Endodermal cell (in vitro differentiated cells): ENCODE measurements at regions not wholly inside any gene's neighbourhood (a gene's known extent, or its start where the extent isn't known, plus 50 kb on each side); places are given as distances from the start of the nearest gene placed in this dataset.

Experiments
- DNase-seq: peaks from one replicate; pipeline ENCODE4 v3.0.0-alpha.2; 2017
- H3K27ac ChIP-seq: 2 replicates; pipeline ENCODE4 v1.5.1; 2013; ENCODE audit warnings: mild to moderate bottlenecking, low read depth, low read length, moderate library complexity
- H3K27me3 ChIP-seq: 2 replicates; pipeline ENCODE4 v1.6.1; 2013; ENCODE audit warnings: mild to moderate bottlenecking, low read length, moderate library complexity; ENCODE audit not compliant: insufficient read depth, control insufficient read depth, poor library complexity, severe bottlenecking
- H3K36me3 ChIP-seq: 2 replicates; pipeline ENCODE4 v1.7.0; 2013; ENCODE audit warnings: mild to moderate bottlenecking, low read length, moderate library complexity; ENCODE audit not compliant: control insufficient read depth, insufficient read depth
- H3K4me1 ChIP-seq: one replicate; pipeline ENCODE4 v1.7.0; 2013; ENCODE audit warnings: low read length; ENCODE audit not compliant: control insufficient read depth, insufficient read depth
- H3K4me3 ChIP-seq: 2 replicates; pipeline ENCODE4 v1.5.1; 2013; ENCODE audit warnings: mild to moderate bottlenecking, low read length, moderate library complexity
- H3K9ac ChIP-seq: 2 replicates; pipeline ENCODE4 v1.6.1; 2013; ENCODE audit warnings: mild to moderate bottlenecking, low read length, moderate library complexity; ENCODE audit not compliant: poor library complexity, severe bottlenecking; ENCODE audit errors: extremely low read depth
- H3K9me3 ChIP-seq: 2 replicates; pipeline ENCODE4 v1.6.1; 2013; ENCODE audit warnings: mild to moderate bottlenecking, low read length, moderate library complexity; ENCODE audit not compliant: control insufficient read depth
- H3K27ac Mint-ChIP-seq: 2 replicates; pipeline ENCODE4 v1.8.0; 2020; ENCODE audit warnings: mixed read lengths
- H3K27me3 Mint-ChIP-seq: 2 replicates; pipeline ENCODE4 v1.8.0; 2021; ENCODE audit warnings: mild to moderate bottlenecking, mixed read lengths; ENCODE audit not compliant: insufficient read depth
- H3K36me3 Mint-ChIP-seq: 2 replicates; pipeline ENCODE4 v1.8.0; 2020; ENCODE audit warnings: low read depth, mixed read lengths
- H3K4me1 Mint-ChIP-seq: 2 replicates; pipeline ENCODE4 v1.8.0; 2020; ENCODE audit warnings: mixed read lengths
- H3K4me3 Mint-ChIP-seq: 2 replicates; pipeline ENCODE4 v1.8.0; 2020; ENCODE audit warnings: mild to moderate bottlenecking, moderate library complexity, mixed read lengths
- H3K9me3 Mint-ChIP-seq: 2 replicates; pipeline ENCODE4 v1.8.0; 2020; ENCODE audit warnings: mild to moderate bottlenecking, mixed read lengths
- WGBS, 2 experiments: methylation state at CpG; one replicate each; pipeline versions ENCODE4 v1.1.5 to v1.1.7; 2013; ENCODE audit warnings: missing lambda C conversion rate in 2 of 2, mixed read lengths in 1 of 2; ENCODE audit not compliant: insufficient coverage in 1 of 2, insufficient read length in 1 of 2; 5-methylcytosine and 5-hydroxymethylcytosine counted together
- TF ChIP-seq, protein P1 (sequence below): fragments of 200-600 bp; sonication (generic); conservative IDR thresholded peaks from 2 replicates; pipeline ENCODE4 v1.5.0; 2021; ENCODE audit warnings: antibody characterized with exemption, mild to moderate bottlenecking

DNA sequence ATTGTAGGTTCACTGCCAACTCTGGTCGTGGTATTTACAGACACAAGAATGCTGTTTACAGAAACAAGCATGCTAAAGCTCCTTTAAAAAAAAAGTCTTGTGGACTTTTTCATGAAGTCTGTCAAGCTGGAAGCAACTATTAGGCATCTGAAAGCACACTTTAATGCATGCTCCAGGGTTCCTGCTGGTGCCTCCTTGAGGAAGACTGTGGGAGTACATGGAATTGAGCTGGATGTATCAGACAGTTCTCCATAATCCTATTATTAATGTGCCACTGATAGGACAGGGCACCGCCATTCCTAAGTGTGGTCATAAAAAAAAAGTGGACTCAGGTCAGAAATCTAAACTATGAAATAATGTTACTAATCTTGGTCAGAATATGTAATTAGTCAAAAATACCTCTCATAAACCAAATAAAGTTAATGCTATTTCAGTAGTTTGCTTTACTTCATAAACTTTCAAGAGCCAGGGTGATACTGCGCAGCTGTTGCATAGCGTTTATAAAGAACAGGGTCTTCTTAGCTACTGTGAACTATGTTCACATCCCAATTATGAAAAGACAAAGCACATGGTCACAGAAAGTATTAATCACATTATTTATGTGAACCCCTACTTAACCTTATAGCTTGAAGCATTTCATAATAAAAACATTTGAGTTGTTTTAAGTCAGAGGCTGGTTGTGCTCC is 390.8 kb upstream of the PTGER4 start:
- 95 to 100% methylated on average over 3 of the region's 4 CpGs for WGBS, 2 experiments
- no peak overlapping the region for H3K9ac ChIP-seq
- H3K4me3 Mint-ChIP-seq = no peak overlapping the region

DNA sequence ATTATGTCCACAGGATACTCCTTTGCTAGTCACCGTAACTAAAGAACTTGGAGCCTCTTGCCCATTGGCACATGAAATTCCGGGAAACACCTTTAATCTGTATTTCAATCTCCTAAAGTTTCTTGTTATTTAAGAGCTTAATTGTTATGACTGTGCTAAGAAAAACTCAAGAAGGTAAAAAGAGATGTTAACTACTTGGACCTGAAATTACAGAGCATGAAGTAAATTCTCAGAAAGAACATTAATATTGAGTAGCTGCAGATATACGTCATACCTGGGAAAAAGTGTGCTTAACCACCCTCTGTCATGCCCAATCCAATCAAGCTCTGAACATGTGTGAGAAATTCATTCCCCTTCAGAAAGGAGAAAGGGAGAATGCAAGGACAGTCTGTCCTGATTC is 394.9 kb upstream of the PTGER4 start:
- H3K27me3 Mint-ChIP-seq = no peaks in the 10 kb centered on the region
- H3K4me1 ChIP-seq = no peaks in the 10 kb centered on the region
- WGBS, 2 experiments = 89 to 100% methylated on average over 1 to 3 of the region's 3 CpGs
- H3K27ac Mint-ChIP-seq = no peak overlapping the region
- no peaks in the 10 kb centered on the region for H3K9me3 ChIP-seq
- H3K27ac ChIP-seq = no peak overlapping the region
- H3K9me3 Mint-ChIP-seq = no peaks in the 10 kb centered on the region
- H3K4me3 ChIP-seq = no peak overlapping the region
- TF ChIP-seq, protein P1, sequence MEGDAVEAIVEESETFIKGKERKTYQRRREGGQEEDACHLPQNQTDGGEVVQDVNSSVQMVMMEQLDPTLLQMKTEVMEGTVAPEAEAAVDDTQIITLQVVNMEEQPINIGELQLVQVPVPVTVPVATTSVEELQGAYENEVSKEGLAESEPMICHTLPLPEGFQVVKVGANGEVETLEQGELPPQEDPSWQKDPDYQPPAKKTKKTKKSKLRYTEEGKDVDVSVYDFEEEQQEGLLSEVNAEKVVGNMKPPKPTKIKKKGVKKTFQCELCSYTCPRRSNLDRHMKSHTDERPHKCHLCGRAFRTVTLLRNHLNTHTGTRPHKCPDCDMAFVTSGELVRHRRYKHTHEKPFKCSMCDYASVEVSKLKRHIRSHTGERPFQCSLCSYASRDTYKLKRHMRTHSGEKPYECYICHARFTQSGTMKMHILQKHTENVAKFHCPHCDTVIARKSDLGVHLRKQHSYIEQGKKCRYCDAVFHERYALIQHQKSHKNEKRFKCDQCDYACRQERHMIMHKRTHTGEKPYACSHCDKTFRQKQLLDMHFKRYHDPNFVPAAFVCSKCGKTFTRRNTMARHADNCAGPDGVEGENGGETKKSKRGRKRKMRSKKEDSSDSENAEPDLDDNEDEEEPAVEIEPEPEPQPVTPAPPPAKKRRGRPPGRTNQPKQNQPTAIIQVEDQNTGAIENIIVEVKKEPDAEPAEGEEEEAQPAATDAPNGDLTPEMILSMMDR = no peak
- H3K27me3 ChIP-seq = no peaks in the 10 kb centered on the region
- no peak for DNase-seq
- no peaks in the 10 kb centered on the region for H3K36me3 Mint-ChIP-seq
- H3K36me3 ChIP-seq = no peaks in the 10 kb centered on the region
- no peak overlapping the region for H3K4me3 Mint-ChIP-seq
- peaks cover 5% of the 10 kb centered on the region for H3K4me1 Mint-ChIP-seq
- no peak overlapping the region for H3K9ac ChIP-seq

More for the DNA sequence above, 390.8 kb upstream of the PTGER4 start:
- no peaks in the 10 kb centered on the region for H3K36me3 Mint-ChIP-seq
- peaks cover 5% of the 10 kb centered on the region for H3K4me1 Mint-ChIP-seq
- no peak for DNase-seq
- H3K4me1 ChIP-seq = no peaks in the 10 kb centered on the region
- no peak overlapping the region for H3K4me3 ChIP-seq
- no peak overlapping the region for H3K27ac ChIP-seq
- H3K27me3 ChIP-seq = no peaks in the 10 kb centered on the region
- no peak overlapping the region for H3K27ac Mint-ChIP-seq
- no peaks in the 10 kb centered on the region for H3K36me3 ChIP-seq
- no peaks in the 10 kb centered on the region for H3K9me3 ChIP-seq
- no peaks in the 10 kb centered on the region for H3K9me3 Mint-ChIP-seq
- H3K27me3 Mint-ChIP-seq = no peaks in the 10 kb centered on the region
- TF ChIP-seq, protein P1 = peak; percentile 66

DNA sequence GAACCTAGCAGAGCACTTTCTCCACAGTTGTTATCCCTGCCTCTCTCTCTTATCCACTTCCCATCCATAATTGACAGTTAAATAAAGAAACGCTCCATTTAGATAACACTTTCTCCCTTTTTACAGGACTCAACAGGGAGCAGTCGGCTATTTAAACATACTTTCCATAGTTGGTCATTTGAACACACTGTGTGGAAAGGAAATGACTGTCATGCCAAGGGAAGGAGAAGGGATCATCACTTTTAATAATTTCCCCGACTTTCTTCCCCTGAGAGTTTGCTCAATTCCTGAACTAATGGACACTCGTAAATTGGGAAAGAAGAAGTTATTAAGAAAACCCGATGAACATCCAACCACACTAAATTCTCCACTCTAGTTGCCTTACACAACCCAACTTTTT is 400.8 kb upstream of the PTGER4 start:
- DNase-seq = no peak
- Histone ChIP-seq H3K4me1 (no peaks in the 10 kb centered on the region), H3K36me3 (no peaks in the 10 kb centered on the region), H3K9me3 (no peaks in the 10 kb centered on the region), H3K27ac (no peak overlapping the region), H3K9ac (no peak overlapping the region), H3K27me3 (no peaks in the 10 kb centered on the region), H3K4me3 (no peak overlapping the region)
- Mint-ChIP-seq H3K27me3 (no peaks in the 10 kb centered on the region), H3K4me1 (no peaks in the 10 kb centered on the region), H3K4me3 (no peak overlapping the region), H3K9me3 (no peaks in the 10 kb centered on the region), H3K27ac (no peak overlapping the region), H3K36me3 (no peaks in the 10 kb centered on the region)
- 91% methylated on average over 5 of the region's 5 CpGs; no CpG with 5 or more reads in 1 of the 2 experiments for WGBS, 2 experiments
- TF ChIP-seq, protein P1 = no peak
